BJ (cell line): ENCODE measurements at regions not wholly inside any gene's neighbourhood (a gene's known extent, or its start where the extent isn't known, plus 50 kb on each side); places are given as distances from the start of the nearest gene placed in this dataset.

Source experiments
- CTCF ChIA-PET: fragments of 350-600 bp; formaldehyde crosslinking; extraction: SDS; loops from one replicate; lab custom pipeline; 2021; ENCODE audit warnings: antibody characterized with exemption, inconsistent platforms; lab: Yijun Ruan, JAX
- POLR2A ChIA-PET: fragments of 300-600 bp; sonication (Branson Sonifier 250); formaldehyde crosslinking; extraction: SDS; loops from one replicate; lab custom pipeline; 2021; ENCODE audit warnings: antibody characterized with exemption; lab: Charles Lee
- DNase-seq: peaks from one replicate; pipeline ENCODE4 v3.0.0-alpha.2; 2011; ENCODE audit warnings: low read depth
- H3K27me3 ChIP-seq: 2 replicates; pipeline ENCODE4 v1.6.0; 2011; ENCODE audit warnings: low read length; ENCODE audit not compliant: control insufficient read depth, insufficient read depth
- H3K36me3 ChIP-seq: 2 replicates; pipeline ENCODE4 v1.5.1; 2011; ENCODE audit warnings: low read length; ENCODE audit not compliant: control insufficient read depth, insufficient read depth
- H3K4me3 ChIP-seq: 2 replicates; pipeline ENCODE4 v1.5.1; 2011; ENCODE audit warnings: low read depth, mild to moderate bottlenecking, control low read depth, low read length
- CTCF ChIP-seq: IDR thresholded peaks from 2 replicates; pipeline ENCODE4 v1.5.1; 2011; ENCODE audit warnings: low read depth, mild to moderate bottlenecking, control low read depth, inconsistent platforms, low read length, moderate library complexity; ENCODE audit not compliant: insufficient read depth

DNA sequence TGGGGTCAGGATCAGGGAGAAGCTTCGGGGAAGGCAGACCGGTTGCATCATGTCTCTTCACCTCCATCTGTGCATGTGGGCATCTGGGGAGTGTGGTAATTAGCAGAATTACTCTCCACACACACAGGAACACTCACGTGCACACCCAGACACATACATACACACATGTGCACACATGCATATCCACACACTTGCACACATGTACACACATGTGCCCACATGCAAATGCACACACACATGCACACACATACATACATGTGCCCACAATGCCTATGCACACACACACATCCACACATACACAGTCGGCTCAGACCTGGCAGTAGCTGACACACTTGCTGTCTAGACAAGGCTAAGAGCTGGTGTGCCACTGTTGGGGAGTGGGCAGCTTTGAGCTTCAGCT, 212.3 kb upstream of the PMEPA1 start:
- no peak for TF ChIP-seq CTCF
- DNase-seq: no peak
- Histone ChIP-seq H3K4me3 (no peak overlapping the region), H3K36me3 (no peaks in the 10 kb centered on the region), H3K27me3 (peaks cover 12% of the 10 kb centered on the region)
- ChIA-PET POLR2A (no interaction called here), CTCF (no interaction called here)

DNA sequence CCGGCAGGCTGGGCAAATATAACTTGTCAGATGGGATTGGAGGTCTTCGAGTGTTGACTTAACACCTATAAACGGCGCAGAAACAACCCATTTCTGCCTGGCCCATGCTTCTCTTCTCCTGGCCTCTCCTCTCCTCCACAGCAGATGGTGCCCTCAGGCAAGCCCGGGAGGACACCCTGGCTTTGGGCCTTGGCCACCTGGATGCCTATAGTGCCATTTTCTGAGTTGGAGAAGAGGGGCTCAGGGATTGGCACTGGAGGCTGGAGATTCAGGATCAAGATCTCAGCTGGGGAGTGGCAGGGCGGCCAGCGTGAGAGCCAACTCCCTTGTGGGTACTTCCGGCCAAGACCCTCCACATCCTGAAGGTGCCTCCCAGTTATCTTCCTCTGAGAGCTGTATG, 211.9 kb upstream of the PMEPA1 start:
- peaks cover 12% of the 10 kb centered on the region for H3K27me3 ChIP-seq
- POLR2A ChIA-PET: no interaction called here
- DNase-seq: no peak

DNA sequence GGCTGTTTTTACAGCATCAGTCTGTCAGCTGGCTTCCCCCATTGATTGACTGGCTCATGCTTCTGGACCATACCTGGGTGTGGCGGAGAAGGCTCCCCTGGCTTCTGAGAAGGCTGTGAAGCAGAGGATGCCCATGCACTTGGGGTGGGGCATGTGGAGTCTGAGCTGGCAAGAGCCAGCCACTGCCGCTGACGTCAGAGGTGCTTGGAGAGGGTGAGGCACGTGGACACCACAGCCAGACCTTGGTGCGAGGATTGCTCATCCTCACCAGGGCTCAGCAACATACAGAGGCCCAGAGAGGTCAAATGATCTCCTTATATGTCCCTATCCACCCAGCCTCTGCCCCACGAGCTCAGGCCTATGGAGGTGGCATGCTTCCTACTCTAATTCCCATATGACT, 211.2 kb upstream of the PMEPA1 start:
- CTCF ChIA-PET: no interaction called here
- no peaks in the 10 kb centered on the region for H3K36me3 ChIP-seq
- POLR2A ChIA-PET: no interaction called here
- H3K4me3 ChIP-seq: no peak overlapping the region
- TF ChIP-seq CTCF: no peak
- DNase-seq: no peak
- H3K27me3 ChIP-seq: peaks cover 13% of the 10 kb centered on the region

More for the DNA sequence above, 211.9 kb upstream of the PMEPA1 start:
- no peaks in the 10 kb centered on the region for H3K36me3 ChIP-seq
- no peak for TF ChIP-seq CTCF
- CTCF ChIA-PET: no interaction called here
- no peak overlapping the region for H3K4me3 ChIP-seq

DNA sequence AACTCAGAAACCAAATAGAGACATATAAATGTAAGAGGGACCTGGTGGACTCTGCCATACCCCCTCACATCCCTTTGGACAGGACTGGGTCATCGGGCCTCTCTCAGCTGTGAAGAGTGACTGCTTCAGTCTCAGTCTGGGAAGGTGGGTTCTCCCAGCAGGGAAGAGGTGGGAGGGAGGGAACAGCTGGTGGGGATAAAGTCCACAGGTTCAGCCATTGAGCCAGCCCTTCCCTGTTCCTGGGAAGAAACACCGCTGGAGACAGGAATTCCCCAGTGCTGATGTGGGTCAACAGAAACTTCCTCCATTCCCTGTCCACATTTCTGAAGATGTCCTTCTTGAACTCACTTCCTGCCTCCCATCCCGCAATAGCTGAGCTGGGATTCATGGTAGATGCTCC, 209.2 kb upstream of the PMEPA1 start:
- POLR2A ChIA-PET: no interaction called here
- no peak for DNase-seq
- CTCF ChIA-PET: interaction anchor here (1.0 kb wide), 1 partner anchor 19 kb away, joined by 4 read pairs; no protein-coding TSS in a partner anchor
- TF ChIP-seq CTCF: no peak
- Histone ChIP-seq H3K27me3 (peaks cover 14% of the 10 kb centered on the region), H3K4me3 (no peak overlapping the region), H3K36me3 (no peaks in the 10 kb centered on the region)

DNA sequence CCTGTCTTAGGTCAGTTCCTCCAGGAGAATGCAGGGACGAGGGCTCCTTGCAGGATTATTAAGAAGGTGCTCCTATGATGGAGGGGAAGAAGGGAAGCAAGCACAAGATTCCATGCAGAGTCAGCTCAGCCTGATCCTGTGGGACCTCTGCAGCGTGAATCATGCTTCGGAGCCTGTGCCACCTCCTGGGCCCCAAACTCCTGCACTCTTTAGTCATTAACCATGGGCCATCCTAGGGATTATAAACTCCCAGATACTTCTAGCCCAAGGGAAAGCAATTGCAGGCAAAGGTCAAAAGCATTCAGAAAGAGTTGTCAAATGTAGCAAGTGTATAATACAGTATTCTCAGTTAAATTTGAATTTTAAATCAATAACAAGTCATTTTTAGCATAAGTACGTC, 208.7 kb upstream of the PMEPA1 start:
- DNase-seq: no peak
- CTCF ChIA-PET: no interaction called here
- no peak for TF ChIP-seq CTCF
- POLR2A ChIA-PET: no interaction called here
- H3K36me3 ChIP-seq: no peaks in the 10 kb centered on the region
- no peak overlapping the region for H3K4me3 ChIP-seq
- H3K27me3 ChIP-seq: peaks cover 14% of the 10 kb centered on the region
